NCI-H1105 treated with DMSO at 0.1 percent for 48 hours (cell line): ENCODE measurements at regions not wholly inside any gene's neighbourhood (a gene's known extent, or its start where the extent isn't known, plus 50 kb on each side); places are given as distances from the start of the nearest gene placed in this dataset.

Experiments used
- DNase-seq: peaks from one replicate; lab custom pipeline; 2025; lab: John Stamatoyannopoulos, UW

DNA sequence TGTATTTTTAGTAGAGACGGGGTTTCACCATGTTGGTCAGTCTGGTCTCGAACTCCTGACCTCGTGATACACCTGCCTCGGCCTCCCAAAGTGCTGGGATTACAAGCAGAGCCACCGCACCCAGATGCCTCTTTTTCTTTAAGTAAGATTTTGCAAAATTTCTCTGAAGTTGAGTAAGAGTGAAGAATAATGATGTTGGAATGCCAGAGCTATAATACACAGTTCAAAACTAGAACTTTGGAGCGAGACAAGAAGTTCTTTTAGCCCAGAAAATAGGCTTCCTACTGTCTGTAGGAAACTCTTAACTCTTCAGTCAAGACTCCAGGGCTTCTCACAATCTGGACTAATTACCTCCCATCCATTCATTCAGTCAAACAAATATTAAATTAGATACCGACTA lies 51.4 kb downstream of the MARCHF4 start:
- DNase-seq = no peak

DNA sequence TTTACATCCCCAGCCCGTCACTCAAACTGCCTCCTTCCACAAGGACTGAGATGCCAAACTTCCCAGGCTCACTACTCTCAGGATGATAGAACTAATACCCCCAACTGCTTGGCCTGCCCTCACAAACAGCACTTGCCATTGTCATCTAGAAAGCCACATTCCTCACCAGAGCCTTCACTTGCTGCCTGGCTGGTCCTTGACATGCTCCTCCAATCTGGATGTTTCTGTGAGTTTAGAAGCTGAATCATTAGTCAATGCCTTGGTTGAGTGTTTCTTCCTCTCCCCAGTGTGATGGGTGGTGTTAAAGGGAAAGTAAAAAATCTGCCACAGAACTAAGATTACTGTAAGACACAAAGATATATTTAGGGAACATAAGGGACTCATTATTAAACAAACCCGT lies 52.5 kb downstream of the MARCHF4 start:
- no peak for DNase-seq

DNA sequence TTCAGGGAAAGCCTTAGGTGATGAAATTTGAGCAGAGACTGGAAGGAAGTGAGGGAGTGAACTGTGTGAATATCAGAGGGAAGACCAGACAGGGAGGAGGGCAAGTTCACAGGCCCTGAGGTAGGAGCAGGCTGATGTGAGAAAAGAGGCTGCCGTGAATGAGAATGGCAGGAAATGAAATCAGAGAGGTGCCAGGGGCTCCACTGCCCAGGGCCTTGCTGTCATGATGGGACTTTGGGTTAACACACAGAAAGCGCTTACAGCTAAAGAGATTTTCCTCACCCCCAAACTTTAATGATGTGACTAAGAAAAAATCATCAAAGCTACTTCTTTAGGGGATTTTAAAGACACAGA lies 53.8 kb downstream of the MARCHF4 start:
- no peak for DNase-seq

DNA sequence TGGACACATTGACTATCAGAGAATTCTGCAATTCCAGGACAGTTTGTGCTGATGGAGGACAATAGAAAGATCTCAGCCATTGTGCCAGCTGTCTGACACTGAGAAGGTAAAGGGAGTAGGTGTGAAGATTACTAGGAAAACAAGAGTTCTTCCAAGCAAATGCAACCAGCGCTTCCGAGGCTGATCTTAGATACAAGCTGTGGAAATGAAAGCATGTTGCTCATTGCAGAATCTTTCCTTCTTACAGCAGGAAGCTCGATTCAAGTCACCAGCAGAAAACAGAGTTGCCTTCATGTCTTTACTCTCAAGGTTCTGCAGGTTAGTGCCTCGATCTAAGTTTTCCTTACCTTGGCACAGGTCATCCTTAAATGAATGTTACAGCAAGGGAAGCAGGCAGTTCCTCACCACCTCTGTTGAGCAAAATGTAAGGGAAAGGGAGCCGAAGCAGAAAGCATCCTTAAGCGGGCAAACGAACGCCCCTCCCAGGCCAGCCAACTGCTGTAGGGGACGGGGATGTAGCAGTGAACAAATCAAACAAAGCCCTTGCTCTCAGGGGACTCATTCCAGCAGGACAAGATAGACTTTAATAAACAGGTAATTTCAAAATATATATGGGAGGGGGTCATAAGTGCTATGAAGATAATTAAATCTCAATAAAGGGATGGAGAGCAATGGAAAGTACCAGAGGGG lies 54.3 kb downstream of the MARCHF4 start:
- DNase-seq = no peak

- no peak for DNase-seq
These were observed 55.5 kb downstream of the MARCHF4 start for GRCh38 chr2:216316743-216317142.

GRCh38 chr2:216315802-216316603 lies 56.3 kb downstream of the MARCHF4 start:
- no peak for DNase-seq

- DNase-seq = no peak
These were observed 59.8 kb downstream of the MARCHF4 start for GRCh38 chr2:216312441-216312840.

DNA sequence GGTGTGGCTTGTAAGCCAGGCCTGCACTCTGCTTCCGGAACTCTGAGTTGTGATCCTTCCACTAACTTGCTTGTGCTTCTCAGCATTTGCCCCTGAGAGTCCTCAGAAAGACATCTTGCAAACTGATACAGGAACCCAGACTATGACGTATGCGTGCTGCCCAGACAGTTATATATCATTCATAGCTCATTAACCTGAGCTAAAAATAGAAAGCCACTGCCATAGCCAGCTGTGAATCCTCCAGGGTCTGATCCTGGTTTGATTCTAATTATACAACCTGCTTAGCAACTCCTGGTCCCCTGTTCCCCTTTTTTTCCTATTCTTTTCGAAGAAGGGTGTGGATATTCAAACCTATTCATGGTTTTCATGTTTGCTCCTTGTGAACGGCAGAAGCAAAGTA lies 63.7 kb downstream of the MARCHF4 start:
- peak; percentile 44 for DNase-seq

GRCh38 chr2:216307496-216307895 lies 64.8 kb downstream of the MARCHF4 start:
- DNase-seq = no peak

GRCh38 chr2:216306868-216307267 lies 65.4 kb downstream of the MARCHF4 start:
- DNase-seq = no peak

GRCh38 chr2:216305574-216305973 lies 66.7 kb downstream of the MARCHF4 start:
- no peak for DNase-seq

DNA sequence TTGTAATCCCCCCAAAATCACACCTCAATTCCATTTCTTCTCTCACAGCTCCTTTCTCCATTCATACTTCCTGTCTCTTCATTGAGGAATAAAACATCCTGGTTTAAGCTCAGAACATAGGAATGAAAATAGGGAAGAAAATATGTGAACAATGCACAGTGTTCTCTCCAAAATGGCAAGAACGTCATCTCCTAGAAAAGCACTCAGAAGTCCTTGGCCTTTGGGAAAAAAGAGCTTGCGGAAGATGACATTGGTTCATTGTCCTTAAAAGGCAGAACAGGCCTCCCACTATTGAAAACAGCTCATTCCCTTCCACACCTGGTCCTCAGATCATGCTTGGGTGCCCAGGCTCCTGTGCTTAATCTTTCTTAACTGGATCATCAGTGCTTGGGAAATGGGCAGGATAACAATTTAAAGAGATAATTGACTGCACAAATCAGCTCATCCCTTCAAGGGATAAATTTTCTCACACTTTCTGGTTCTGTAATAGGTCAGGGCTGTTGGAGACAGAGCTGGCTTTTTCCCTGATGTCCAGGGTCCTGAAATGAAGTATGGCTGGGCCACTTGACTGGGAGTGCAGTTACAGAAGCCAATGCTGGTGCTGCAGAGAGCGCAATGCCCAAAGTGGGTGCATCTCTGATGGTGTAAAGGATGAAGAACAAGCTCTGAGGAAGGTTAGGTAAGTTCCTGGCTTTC lies 69.2 kb downstream of the MARCHF4 start:
- no peak for DNase-seq

DNA sequence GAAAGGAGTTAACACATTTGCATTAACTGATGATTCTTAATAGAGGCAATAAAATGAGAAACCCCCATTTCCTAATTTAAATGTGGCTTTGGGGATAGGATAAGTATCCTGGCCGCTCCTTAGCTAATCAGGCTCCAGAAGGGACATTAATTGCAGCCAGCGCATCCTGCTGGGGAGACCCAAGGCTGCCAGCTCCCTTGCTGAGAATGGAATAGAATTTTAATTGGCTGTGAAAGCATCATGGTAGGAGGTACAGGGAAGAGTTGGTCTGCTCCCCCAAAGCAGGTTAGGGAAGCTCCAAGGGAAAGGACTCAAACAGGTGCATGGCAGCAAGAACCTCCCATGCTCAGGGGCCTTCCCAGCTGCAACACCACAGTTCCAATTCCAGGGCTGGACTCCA lies 71.4 kb downstream of the MARCHF4 start:
- DNase-seq = no peak

GRCh38 chr2:216299588-216299987 lies 72.7 kb downstream of the MARCHF4 start:
- no peak for DNase-seq

- no peak for DNase-seq
These were observed 73.4 kb downstream of the MARCHF4 start for GRCh38 chr2:216298719-216299495.

- DNase-seq = no peak
These were observed 75.4 kb downstream of the MARCHF4 start for GRCh38 chr2:216296856-216297255.

GRCh38 chr2:216294305-216294704 lies 78.0 kb downstream of the MARCHF4 start:
- no peak for DNase-seq

DNA sequence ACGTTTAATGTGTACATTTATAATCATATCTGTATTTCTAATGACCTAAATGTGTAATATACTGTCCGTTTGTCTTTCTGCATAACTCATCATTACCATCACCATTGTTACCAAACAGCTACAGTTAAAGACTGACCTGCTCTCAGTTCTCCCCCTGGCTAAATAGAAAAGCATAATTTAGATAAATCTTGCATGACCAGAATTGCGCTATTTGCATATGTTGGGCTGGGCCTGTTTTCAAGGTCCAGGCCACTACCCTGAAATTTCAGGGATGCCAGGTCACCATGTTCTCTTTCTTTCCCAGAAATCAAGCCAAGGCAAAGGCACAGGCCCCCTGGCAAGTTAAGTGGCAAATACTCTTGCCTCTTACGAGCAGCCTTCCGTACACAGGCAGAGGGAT lies 78.4 kb downstream of the MARCHF4 start:
- DNase-seq = no peak

- no peak for DNase-seq
These were observed 79.4 kb downstream of the MARCHF4 start for GRCh38 chr2:216292886-216293301.

GRCh38 chr2:216292475-216292874 lies 79.8 kb downstream of the MARCHF4 start:
- DNase-seq = no peak

GRCh38 chr2:216289470-216289869 lies 82.8 kb downstream of the MARCHF4 start:
- no peak for DNase-seq

DNA sequence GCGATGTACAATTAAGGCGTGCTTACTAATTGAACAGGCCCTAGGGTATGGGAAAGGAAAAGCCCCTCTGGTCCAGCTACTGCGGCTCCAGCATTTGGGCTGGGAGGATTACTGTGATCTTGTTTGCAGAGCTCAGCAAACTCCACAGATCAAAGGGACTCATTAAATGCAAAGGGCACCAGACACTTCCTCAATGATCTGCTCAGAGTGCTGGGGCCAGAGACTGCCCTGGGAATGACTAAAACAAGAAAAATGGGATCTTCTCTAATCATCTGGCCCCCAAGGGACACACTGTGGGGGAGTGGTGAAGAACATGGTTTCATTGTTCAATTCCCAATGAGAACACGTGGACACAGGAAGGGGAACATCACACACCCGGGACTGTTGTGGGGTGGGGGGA lies 85.0 kb downstream of the MARCHF4 start:
- no peak for DNase-seq
